T-helper 1 cell treated with Interleukin-12 subunit alpha and Interleukin-12 subunit beta and Interleukin-4 antibody, amounts not matched to agents 30 μg/mL and 1 μg/mL, for 36 hours (primary cell): ENCODE measurements at regions not wholly inside any gene's neighbourhood (a gene's known extent, or its start where the extent isn't known, plus 50 kb on each side); places are given as distances from the start of the nearest gene placed in this dataset.

Source experiments
- H3K27ac Mint-ChIP-seq: one replicate; pipeline ENCODE4 v1.8.0; 2021; ENCODE audit warnings: mild to moderate bottlenecking, mixed read lengths
- H3K27me3 Mint-ChIP-seq: one replicate; pipeline ENCODE4 v1.8.0; 2021; ENCODE audit warnings: low read depth, mixed read lengths
- H3K36me3 Mint-ChIP-seq: one replicate; pipeline ENCODE4 v1.8.0; 2021; ENCODE audit warnings: low read depth, mixed read lengths
- H3K4me1 Mint-ChIP-seq: one replicate; pipeline ENCODE4 v1.8.0; 2021; ENCODE audit warnings: low read depth, mixed read lengths
- H3K4me3 Mint-ChIP-seq: one replicate; pipeline ENCODE4 v1.8.0; 2021; ENCODE audit warnings: mild to moderate bottlenecking, moderate library complexity, mixed read lengths
- H3K9me3 Mint-ChIP-seq: one replicate; pipeline ENCODE4 v1.8.0; 2021; ENCODE audit warnings: mixed read lengths

DNA sequence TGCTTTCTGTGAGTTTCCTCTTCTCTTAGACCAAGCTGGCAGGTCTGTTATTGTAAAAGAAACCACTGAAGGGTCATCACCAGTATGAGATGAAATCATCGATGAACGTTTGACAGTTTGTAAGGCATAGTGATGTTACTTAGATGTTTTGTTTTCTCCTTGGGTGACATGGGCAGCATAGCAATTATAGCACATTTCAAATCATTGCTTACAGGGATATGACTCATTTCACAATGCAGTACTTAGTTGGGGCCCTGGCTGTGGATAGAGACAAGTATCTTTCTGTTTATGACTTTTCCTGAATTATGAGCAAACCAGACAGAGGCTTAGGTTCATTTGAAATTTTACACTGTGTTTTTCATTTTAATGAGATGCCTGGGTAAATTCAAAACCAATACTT, 313.0 kb downstream of the RWDD3 start:
- Mint-ChIP-seq H3K4me3 (no peak overlapping the region), H3K27ac (no peak overlapping the region), H3K9me3 (no peaks in the 10 kb centered on the region), H3K27me3 (no peaks in the 10 kb centered on the region), H3K36me3 (no peaks in the 10 kb centered on the region), H3K4me1 (no peaks in the 10 kb centered on the region)

DNA sequence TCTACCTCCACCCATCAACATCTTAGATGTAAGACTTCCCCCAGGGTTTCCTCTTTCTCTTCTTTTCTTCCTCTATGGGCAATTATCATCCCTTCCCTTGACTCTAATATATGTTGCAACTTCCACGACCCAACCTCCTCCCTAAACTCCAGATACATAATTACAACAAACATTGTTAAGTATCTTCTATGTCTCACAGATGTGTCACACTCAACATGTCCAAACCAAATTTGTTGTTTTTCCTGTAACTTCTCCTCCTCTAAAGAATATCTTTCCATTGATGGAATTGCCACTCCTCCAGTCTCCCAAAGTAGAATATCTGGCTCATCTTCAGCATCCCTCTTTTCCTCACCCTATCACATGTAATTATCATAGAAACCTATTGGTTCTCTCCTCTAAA, 314.2 kb downstream of the RWDD3 start:
- Mint-ChIP-seq H3K27ac (no peak overlapping the region), H3K9me3 (peaks cover 3% of the 10 kb centered on the region), H3K36me3 (no peaks in the 10 kb centered on the region), H3K27me3 (no peaks in the 10 kb centered on the region), H3K4me1 (no peaks in the 10 kb centered on the region), H3K4me3 (no peak overlapping the region)

DNA sequence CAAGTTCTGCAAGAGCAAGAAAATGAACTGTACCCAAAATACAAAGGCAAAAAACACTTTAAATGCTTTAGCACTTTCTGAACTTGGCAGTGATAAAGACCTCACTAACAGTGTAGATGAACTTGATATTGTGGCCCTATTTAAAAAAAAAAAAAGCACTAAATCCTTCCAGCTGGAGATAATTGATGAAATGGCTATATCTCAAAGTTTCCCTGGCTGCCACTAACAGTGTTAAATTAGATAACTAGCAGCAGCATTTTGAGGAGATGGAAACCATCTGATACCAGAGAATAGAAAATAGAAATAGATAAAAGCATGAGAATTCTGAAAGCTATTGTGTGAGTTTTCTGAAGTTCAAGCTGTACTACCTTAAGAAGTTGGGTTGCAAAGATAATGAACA, 317.2 kb downstream of the RWDD3 start:
- H3K36me3 Mint-ChIP-seq, result no peaks in the 10 kb centered on the region
- no peak overlapping the region for H3K27ac Mint-ChIP-seq
- H3K4me3 Mint-ChIP-seq, result no peak overlapping the region
- peaks cover 8% of the 10 kb centered on the region for H3K9me3 Mint-ChIP-seq
- H3K4me1 Mint-ChIP-seq, result no peaks in the 10 kb centered on the region
- no peaks in the 10 kb centered on the region for H3K27me3 Mint-ChIP-seq

DNA sequence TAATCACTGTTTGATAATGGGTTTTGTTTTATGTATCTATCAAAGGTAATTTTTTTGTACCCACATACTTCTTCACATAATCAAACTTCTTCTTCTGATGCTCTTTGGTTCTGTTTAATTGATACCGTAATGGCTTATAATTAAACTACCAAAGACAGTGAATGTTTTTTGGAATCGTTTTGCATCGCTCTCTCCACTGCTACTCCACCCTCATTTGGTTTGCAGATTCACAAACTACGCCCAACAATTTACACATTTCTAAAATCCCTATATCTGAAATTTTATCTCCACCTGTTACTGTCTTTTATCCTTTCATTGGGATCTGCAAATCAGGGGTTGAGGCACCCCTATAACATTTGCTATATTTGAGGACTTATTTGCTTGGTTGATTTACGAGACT, 319.6 kb downstream of the RWDD3 start:
- H3K9me3 Mint-ChIP-seq, result peaks cover 19% of the 10 kb centered on the region
- H3K4me3 Mint-ChIP-seq, result no peak overlapping the region
- no peaks in the 10 kb centered on the region for H3K4me1 Mint-ChIP-seq
- H3K27me3 Mint-ChIP-seq, result no peaks in the 10 kb centered on the region
- no peak overlapping the region for H3K27ac Mint-ChIP-seq
- H3K36me3 Mint-ChIP-seq, result no peaks in the 10 kb centered on the region

DNA sequence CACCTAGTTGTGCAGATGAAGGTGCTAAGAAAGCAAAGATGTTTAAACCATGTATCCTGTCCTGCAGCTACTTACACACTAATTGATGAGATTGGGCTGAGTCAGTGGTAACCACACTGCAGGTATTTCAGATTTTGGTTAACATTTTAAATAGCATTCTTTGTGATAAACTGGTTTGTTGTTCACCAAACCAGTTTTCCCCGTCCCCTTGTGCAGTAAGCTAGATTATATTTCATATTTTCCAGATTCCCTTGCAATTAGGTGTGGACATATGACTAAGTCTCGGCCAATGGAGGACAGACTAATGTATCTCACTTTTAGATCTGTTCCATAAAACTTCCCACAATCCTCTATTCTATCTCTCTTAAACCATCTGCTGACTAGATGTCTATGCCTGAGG, 320.4 kb downstream of the RWDD3 start:
- H3K4me3 Mint-ChIP-seq, result no peak overlapping the region
- H3K4me1 Mint-ChIP-seq, result no peaks in the 10 kb centered on the region
- H3K9me3 Mint-ChIP-seq, result peaks cover 27% of the 10 kb centered on the region
- H3K27me3 Mint-ChIP-seq, result no peaks in the 10 kb centered on the region
- no peaks in the 10 kb centered on the region for H3K36me3 Mint-ChIP-seq
- H3K27ac Mint-ChIP-seq, result no peak overlapping the region

DNA sequence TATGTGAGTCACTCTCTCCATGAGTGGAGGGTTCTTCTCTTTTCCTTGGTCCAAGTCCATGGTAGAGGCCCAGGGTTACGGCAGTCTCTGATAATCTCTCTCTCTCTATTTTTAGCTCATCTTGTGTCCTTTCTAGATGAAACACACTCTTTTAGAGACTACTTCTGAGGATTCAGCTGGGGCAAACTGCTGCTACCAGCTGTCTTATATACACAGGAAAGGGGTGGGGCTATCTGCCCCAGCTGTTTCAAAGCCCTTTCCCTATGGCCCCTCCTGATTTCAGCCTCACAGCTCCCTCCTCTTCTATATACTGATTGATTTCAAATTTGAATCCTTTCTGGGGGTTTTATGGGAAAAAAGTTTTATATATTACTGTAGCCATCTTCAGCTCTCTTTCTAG, 324.8 kb downstream of the RWDD3 start:
- Mint-ChIP-seq H3K36me3 (no peaks in the 10 kb centered on the region), H3K4me3 (no peak overlapping the region), H3K27me3 (no peaks in the 10 kb centered on the region), H3K9me3 (peaks cover 25% of the 10 kb centered on the region), H3K27ac (no peak overlapping the region), H3K4me1 (no peaks in the 10 kb centered on the region)

DNA sequence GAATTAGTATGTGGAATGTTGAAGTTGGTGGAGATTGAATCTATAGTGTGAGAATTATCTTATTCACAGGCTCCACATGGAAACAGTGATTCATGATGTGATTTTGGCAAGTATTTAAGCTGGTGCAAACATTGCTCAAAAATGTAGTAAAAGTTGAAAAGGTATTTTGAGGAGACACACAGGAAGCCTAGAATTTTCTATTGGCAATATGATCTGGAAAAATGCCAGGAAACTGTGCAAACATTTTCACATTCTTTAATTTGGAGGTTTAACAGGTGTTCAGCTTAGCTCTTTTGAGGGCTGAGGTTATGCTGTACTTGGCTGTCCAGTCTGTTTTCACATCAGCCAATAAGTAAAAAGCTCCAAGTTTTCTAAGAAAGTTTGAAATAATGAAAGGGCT, 327.3 kb downstream of the RWDD3 start:
- Mint-ChIP-seq H3K9me3 (peaks cover 22% of the 10 kb centered on the region), H3K27ac (no peak overlapping the region), H3K36me3 (no peaks in the 10 kb centered on the region), H3K27me3 (no peaks in the 10 kb centered on the region), H3K4me1 (no peaks in the 10 kb centered on the region), H3K4me3 (no peak overlapping the region)

DNA sequence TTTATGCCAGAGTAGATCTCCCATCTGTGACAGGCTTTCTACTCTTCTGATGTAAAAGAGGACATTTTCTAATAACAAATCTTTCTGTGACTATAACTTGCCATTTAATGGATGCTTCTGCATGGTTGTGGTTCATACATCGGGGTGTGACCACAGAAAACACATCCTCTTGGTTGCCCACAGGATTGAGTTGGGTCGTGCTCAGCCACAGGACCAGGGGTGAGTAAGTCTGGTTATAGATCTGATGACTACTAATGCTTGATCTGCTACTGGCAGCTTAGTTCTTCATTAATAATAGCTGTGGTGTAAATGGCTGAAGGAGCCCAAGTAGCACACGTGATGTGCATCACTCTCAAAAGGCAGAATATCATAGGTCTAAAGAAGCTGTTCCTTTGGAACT, 328.2 kb downstream of the RWDD3 start:
- Mint-ChIP-seq H3K4me3 (no peak overlapping the region), H3K36me3 (no peaks in the 10 kb centered on the region), H3K9me3 (peaks cover 21% of the 10 kb centered on the region), H3K4me1 (no peaks in the 10 kb centered on the region), H3K27ac (no peak overlapping the region), H3K27me3 (no peaks in the 10 kb centered on the region)

DNA sequence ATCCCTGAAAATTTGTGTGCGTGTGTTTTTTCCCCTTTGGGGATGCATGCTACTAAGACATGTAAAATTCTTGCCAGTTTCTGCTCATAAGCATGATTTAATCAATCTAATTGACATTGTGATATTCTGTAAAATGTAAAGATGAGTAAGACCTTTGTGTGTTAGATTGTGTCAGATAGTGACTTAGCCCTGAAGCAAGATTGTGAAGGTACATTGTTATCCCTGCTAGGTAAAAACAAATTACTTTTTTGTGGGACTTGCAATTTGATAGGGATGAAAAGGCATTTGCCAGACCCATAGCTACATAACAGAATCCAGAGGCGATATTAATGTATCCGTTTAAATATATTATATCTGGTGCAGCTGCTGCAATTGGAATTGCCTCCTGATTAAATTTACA, 338.0 kb downstream of the RWDD3 start:
- Mint-ChIP-seq H3K27me3 (no peaks in the 10 kb centered on the region), H3K4me3 (no peak overlapping the region), H3K4me1 (no peaks in the 10 kb centered on the region), H3K36me3 (no peaks in the 10 kb centered on the region), H3K27ac (no peak overlapping the region), H3K9me3 (no peaks in the 10 kb centered on the region)

DNA sequence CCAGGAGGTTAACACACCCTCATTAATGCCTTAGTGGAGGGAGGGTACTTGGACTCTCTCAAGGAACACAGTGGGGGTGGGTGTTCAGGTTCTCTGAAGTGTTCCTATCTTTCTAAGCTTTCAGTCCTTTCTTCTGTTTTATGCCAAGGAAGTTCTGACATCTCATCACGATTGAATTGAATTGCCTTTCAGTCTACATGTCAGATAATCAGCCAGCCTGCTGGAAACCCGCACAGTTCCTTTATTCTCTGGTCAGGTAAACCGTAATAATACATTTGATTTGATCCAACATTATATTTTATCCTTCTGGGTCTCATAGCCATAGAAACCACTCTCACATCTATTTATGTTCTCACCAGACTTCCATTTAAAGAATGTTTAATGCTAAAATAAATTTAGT, 339.0 kb downstream of the RWDD3 start:
- Mint-ChIP-seq H3K27me3 (no peaks in the 10 kb centered on the region), H3K4me1 (no peaks in the 10 kb centered on the region), H3K36me3 (no peaks in the 10 kb centered on the region), H3K9me3 (no peaks in the 10 kb centered on the region), H3K27ac (no peak overlapping the region), H3K4me3 (no peak overlapping the region)

DNA sequence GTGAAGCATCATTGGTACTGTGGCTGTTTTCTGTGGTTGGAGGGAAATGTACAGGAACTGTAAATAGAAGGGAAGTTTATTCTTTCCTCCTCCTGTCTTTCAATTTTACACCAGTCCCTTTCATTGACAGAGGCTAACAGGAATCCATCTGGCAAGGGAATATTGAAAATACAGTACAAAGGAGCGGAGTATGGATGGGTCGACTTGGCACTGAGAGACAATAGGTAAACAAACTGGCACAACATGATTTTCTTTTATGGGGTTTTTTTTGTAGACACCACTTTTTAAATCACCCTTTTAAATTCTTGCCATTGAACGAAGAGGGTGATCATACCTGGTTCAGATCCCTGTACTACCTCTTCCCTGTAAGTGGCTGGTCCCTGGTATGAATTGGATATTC, 341.3 kb downstream of the RWDD3 start:
- Mint-ChIP-seq H3K27ac (no peak overlapping the region), H3K4me1 (no peaks in the 10 kb centered on the region), H3K27me3 (no peaks in the 10 kb centered on the region), H3K9me3 (no peaks in the 10 kb centered on the region), H3K4me3 (no peak overlapping the region), H3K36me3 (no peaks in the 10 kb centered on the region)

DNA sequence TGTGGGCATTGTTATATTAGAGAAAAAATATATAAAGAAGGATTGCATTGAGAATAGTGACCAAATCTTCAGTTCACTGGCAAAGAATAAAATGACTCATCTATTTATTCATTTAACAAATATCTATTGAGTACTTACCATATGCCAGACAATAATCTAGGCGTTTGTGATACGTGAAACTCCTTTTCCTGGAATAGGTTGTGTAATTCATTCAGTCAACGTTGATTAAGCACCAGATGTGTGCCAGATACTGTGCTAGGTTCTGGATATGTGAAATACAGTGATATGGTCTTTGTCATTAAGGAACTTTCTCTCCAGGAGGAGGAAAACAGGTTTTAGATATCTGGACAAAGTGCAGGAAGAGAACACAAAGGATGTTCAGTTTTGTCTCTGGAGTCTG, 344.5 kb downstream of the RWDD3 start:
- Mint-ChIP-seq H3K4me1 (no peaks in the 10 kb centered on the region), H3K4me3 (no peak overlapping the region), H3K9me3 (no peaks in the 10 kb centered on the region), H3K27ac (no peak overlapping the region), H3K27me3 (no peaks in the 10 kb centered on the region), H3K36me3 (no peaks in the 10 kb centered on the region)

DNA sequence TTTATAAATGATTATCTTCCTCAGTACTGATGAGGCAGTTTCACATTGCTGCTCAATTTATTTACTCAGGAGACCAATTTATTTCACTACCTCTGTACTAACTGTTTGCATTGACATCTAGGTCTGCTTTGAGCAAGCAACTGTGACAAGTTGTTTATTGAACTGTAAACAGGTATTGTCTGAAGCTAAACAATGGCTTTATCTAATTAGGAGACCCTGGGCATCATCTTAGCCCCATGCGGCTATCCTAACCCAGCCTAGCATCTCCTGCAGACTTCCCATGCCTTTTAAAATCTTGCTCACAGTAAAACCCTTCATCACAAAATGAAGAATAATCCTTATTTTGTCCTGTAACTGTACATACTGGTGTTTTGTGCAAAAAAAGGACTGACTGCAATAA, 348.2 kb downstream of the RWDD3 start:
- H3K36me3 Mint-ChIP-seq, result no peaks in the 10 kb centered on the region
- H3K4me1 Mint-ChIP-seq, result no peaks in the 10 kb centered on the region
- no peak overlapping the region for H3K27ac Mint-ChIP-seq
- H3K27me3 Mint-ChIP-seq, result no peaks in the 10 kb centered on the region
- H3K9me3 Mint-ChIP-seq, result peaks cover 3% of the 10 kb centered on the region
- H3K4me3 Mint-ChIP-seq, result no peak overlapping the region

DNA sequence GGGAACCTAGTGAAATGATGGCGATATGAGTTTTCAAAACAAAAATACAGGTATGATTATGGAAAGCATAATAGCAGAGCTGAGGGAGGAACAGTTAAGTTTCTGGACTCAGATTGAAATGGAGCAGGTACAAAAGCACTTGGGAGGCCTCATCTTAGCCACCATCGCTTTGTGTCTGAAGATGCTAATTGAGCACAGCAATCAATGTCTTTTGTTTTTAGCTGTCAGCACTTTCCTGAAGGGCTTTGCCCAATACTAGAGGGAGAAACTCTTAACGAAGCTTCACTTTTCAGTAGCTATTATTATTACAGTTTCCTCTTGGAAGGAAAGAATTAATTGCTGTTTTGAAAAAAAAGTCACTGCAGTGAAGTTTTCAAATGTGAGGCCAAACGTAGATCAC, 348.7 kb downstream of the RWDD3 start:
- H3K27me3 Mint-ChIP-seq, result no peaks in the 10 kb centered on the region

DNA sequence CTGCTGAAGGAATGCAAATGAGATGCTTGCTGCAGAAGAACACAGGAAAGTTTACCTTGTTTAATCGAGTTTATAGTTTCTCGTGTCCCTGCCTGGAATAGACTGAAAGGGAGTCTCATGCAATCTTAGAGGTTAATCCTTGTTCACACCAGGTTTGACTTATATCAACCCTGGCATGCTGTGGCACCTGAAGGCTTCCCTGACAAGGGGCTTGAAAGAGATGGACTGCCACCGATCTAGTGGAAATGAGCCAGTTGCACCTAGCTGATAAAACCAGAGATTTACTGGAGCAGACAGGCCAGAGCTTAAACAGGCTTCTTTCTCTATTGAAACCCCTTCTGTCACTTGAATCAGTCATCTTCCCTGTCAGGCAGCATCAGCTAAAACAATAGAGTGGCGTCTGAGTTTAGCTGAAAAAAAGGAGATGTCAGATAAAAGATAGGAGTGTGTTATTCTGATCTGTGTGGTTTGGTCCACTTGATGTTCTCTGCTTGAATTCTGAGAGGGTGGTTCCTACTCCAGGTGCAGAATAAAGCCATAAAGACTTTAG, 349.7 kb downstream of the RWDD3 start:
- H3K4me3 Mint-ChIP-seq, result no peak overlapping the region

More for the DNA sequence above, 348.7 kb downstream of the RWDD3 start:
- H3K9me3 Mint-ChIP-seq, result peaks cover 3% of the 10 kb centered on the region
- no peak overlapping the region for H3K4me3 Mint-ChIP-seq
- no peak overlapping the region for H3K27ac Mint-ChIP-seq
- no peaks in the 10 kb centered on the region for H3K36me3 Mint-ChIP-seq
- H3K4me1 Mint-ChIP-seq, result no peaks in the 10 kb centered on the region

DNA sequence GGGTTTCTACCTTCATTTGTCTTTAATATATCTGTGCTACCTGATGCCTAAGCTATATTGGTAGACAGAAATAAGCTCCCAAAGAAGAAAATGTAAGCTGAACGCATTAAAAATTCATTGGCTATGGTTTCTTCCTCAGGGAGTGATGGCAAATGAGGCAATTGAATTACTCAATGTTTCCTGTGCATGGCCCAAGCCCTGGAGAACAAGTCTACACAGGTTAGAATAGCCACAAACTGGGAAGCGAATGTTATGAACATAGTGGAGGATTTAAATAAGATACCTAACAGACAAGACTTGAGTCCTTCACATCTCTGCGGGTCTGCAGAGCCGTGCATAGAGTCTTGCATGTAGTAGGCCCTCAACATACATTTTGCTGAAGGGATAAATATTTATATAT, 350.3 kb downstream of the RWDD3 start:
- H3K4me1 Mint-ChIP-seq, result no peaks in the 10 kb centered on the region
- peaks cover 11% of the 10 kb centered on the region for H3K9me3 Mint-ChIP-seq
- no peak overlapping the region for H3K4me3 Mint-ChIP-seq
- no peaks in the 10 kb centered on the region for H3K36me3 Mint-ChIP-seq
- H3K27ac Mint-ChIP-seq, result no peak overlapping the region
- H3K27me3 Mint-ChIP-seq, result no peaks in the 10 kb centered on the region

More for the DNA sequence above, 349.7 kb downstream of the RWDD3 start:
- Mint-ChIP-seq H3K4me1 (no peaks in the 10 kb centered on the region), H3K36me3 (no peaks in the 10 kb centered on the region), H3K27ac (no peak overlapping the region), H3K27me3 (no peaks in the 10 kb centered on the region), H3K9me3 (peaks cover 6% of the 10 kb centered on the region)
